Transverse colon (tissue), 4 donors: ENCODE measurements at regions not wholly inside any gene's neighbourhood (a gene's known extent, or its start where the extent isn't known, plus 50 kb on each side); places are given as distances from the start of the nearest gene placed in this dataset.

Experiments used
- DNase-seq: peaks from one replicate; pipeline ENCODE4 v3.0.0-alpha.2; 2019
- H3K27ac ChIP-seq, 4 donors: fragments of 200-600 bp; sonication (generic); 2 replicates each; pipeline ENCODE4 v1.5.1; 2016 to 2018; ENCODE audit warnings: inconsistent platforms in 4 of 4
- H3K27me3 ChIP-seq: fragments of 200-600 bp; sonication (generic); 2 replicates; pipeline ENCODE4 v1.5.1; 2017; ENCODE audit warnings: inconsistent platforms
- H3K36me3 ChIP-seq, 4 donors: fragments of 200-600 bp; sonication (generic); 2 replicates each; pipeline ENCODE4 v1.5.1; 2017 to 2019; ENCODE audit warnings: inconsistent platforms in 4 of 4
- H3K4me1 ChIP-seq, 4 donors: fragments of 200-600 bp; sonication (generic); 2 replicates each; pipeline ENCODE4 v1.5.1; 2017 to 2020; ENCODE audit warnings: inconsistent platforms in 4 of 4
- H3K4me3 ChIP-seq, 4 donors: fragments of 200-600 bp; sonication (generic); 1 replicate in 1 of 4; 2 replicates in 3 of 4; pipeline versions ENCODE4 v1.5.1 to v1.6.1; 2017 to 2019; ENCODE audit warnings: inconsistent platforms in 4 of 4
- H3K9me3 ChIP-seq, 2 donors: fragments of 200-600 bp; sonication (generic); 2 replicates each; pipeline ENCODE4 v1.5.1; 2017 to 2019; ENCODE audit warnings: inconsistent platforms in 2 of 2
- EP300 ChIP-seq: sonication (generic); formaldehyde crosslinking; IDR thresholded peaks from one replicate; pipeline ENCODE4 v1.6.1; 2017; ENCODE audit warnings: antibody characterized with exemption, low read depth
- POLR2A ChIP-seq: fragments of 450-650 bp; IDR thresholded peaks from one replicate; pipeline ENCODE4 v1.6.1; 2016; ENCODE audit warnings: antibody characterized with exemption, mild to moderate bottlenecking, moderate library complexity
- POLR2AphosphoS5 ChIP-seq, 3 donors: sonication (generic); formaldehyde crosslinking; IDR thresholded peaks; one replicate each; pipeline ENCODE4 v1.6.1; 2016; ENCODE audit warnings: antibody characterized with exemption in 3 of 3
- WGBS, 2 donors: methylation state at CpG; one replicate each; pipeline ENCODE4 v1.1.5; 2018; ENCODE audit warnings: low coverage in 1 of 2; 5-methylcytosine and 5-hydroxymethylcytosine counted together
- in situ Hi-C, 4 donors: fragments of 200-750 bp; cut with MboI; loops; one replicate each; pipeline versions ENCODE4 v1.15.0 to v1.15.1; 2017; ENCODE audit warnings: low sequenced_read_pairs in 3 of 4, low pct_ligation_motif_present in 1 of 4, low pct_unique_long_range_greater_than_20kb in 1 of 4
- intact Hi-C: fragments of 100-400 bp; cut with DNase I; formaldehyde crosslinking; loops from one replicate; pipeline ENCODE4 v1.15.1; 2023; ENCODE audit warnings: low total_unique reads
- TF ChIP-seq, protein P1 (sequence below), 5 experiments: fragments of 200-600 bp in 3 of 5; fragments of 450-650 bp in 2 of 5; sonication (generic) in 3 of 5; IDR thresholded peaks; 1 replicate in 2 of 5; 2 replicates in 3 of 5; pipeline ENCODE4 v1.5.1; 2016 to 2017; ENCODE audit warnings: antibody characterized with exemption in 5 of 5, inconsistent platforms in 3 of 5, mild to moderate bottlenecking in 2 of 5, moderate library complexity in 1 of 5

DNA sequence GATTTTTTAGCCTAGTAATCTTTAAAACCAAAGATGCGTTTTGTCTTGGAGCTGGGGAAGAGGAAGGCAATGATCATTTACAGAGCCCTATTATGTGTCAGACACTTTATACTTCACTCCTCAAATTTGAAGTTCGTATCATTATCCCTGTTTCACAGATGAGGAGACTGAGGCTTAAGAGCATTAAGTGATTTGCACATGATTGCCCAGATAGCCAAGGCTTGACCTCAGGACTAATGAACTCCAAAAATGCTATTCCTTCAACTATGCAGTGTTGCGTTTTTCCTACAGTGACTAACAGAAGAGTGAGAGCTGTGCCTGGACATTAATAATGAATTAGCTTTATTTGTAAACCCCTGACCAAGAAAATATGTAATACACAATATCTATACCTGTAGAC, 136.8 kb upstream of the EEA1 start:
- no peak for TF ChIP-seq EP300
- no peak for TF ChIP-seq POLR2AphosphoS5 (IDR thresholded peaks at IDR 0.05)
- no peak for TF ChIP-seq POLR2A
- TF ChIP-seq, protein P1, sequence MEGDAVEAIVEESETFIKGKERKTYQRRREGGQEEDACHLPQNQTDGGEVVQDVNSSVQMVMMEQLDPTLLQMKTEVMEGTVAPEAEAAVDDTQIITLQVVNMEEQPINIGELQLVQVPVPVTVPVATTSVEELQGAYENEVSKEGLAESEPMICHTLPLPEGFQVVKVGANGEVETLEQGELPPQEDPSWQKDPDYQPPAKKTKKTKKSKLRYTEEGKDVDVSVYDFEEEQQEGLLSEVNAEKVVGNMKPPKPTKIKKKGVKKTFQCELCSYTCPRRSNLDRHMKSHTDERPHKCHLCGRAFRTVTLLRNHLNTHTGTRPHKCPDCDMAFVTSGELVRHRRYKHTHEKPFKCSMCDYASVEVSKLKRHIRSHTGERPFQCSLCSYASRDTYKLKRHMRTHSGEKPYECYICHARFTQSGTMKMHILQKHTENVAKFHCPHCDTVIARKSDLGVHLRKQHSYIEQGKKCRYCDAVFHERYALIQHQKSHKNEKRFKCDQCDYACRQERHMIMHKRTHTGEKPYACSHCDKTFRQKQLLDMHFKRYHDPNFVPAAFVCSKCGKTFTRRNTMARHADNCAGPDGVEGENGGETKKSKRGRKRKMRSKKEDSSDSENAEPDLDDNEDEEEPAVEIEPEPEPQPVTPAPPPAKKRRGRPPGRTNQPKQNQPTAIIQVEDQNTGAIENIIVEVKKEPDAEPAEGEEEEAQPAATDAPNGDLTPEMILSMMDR (IDR thresholded peaks at IDR 0.05), result no peak
- H3K9me3 ChIP-seq, result no peaks in the 10 kb centered on the region
- WGBS, 2 donors, result 71 to 78% methylated on average over 3 of the region's 3 CpGs
- in situ Hi-C loops (no loop called here), intact Hi-C loops (no loop called here)
- no peak overlapping the region for H3K4me3 ChIP-seq
- no peak overlapping the region for H3K27ac ChIP-seq
- H3K4me1 ChIP-seq, result peaks cover 5 to 16% (median 10%) of the 10 kb centered on the region in 4 donors
- H3K27me3 ChIP-seq, result no peaks in the 10 kb centered on the region
- H3K36me3 ChIP-seq, result no peaks in the 10 kb centered on the region
- DNase-seq, result no peak

DNA sequence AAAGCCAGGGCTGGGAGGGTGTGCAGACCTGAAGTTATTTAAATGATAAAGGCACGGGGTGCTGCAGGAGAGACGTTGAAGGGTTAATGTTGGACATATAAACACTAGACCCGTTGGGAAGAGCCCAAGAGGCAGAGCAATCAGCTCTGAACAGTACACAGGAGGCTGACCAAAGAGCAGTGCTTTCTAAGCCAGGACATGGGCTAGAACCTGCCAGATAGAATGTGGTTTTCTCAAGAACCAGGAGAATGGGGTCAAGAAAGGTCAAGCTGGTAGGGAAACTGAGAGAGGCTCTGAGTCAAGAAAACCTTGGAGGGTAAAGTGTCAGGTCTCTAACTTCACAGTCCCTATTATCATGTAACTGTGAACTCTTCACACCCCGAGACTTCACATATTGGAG, 143.2 kb upstream of the EEA1 start:
- no peak overlapping the region for H3K27ac ChIP-seq
- WGBS, 2 donors, result 71% methylated on average over 4 of the region's 4 CpGs

DNA sequence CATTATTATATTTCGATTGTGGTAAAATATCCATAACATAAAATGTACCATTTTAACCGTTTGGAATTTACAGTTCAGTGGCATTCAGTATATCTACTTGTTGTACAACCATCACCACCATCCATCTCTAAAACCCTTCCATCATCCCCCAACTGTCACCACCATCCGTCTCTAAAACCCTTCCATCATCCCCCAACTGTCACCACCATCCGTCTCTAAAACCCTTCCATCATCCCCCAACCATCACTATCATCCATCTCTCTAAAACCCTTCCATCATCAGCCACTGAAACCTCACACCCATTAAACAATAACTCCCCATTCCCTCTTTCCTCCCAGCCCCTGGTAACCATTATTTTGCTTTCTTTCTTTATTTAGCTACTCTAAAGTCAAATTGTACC, 144.2 kb upstream of the EEA1 start:
- H3K27ac ChIP-seq, result no peak overlapping the region
- no peaks in the 10 kb centered on the region for H3K4me1 ChIP-seq
- DNase-seq, result no peak
- no peak for TF ChIP-seq EP300
- TF ChIP-seq, protein P1 (IDR thresholded peaks at IDR 0.05), result no peak
- no peak for TF ChIP-seq POLR2A
- no peak for TF ChIP-seq POLR2AphosphoS5 (IDR thresholded peaks at IDR 0.05)
- no peaks in the 10 kb centered on the region for H3K9me3 ChIP-seq
- H3K27me3 ChIP-seq, result no peaks in the 10 kb centered on the region
- H3K4me3 ChIP-seq, result no peak overlapping the region
- H3K36me3 ChIP-seq, result no peaks in the 10 kb centered on the region
- WGBS, 2 donors, result 82 to 92% methylated on average over 2 to 4 of the region's 4 CpGs
- intact Hi-C loops, result no loop called here
- in situ Hi-C loops, result no loop called here

More for the DNA sequence above, 143.2 kb upstream of the EEA1 start:
- no peak for DNase-seq
- no peaks in the 10 kb centered on the region for H3K36me3 ChIP-seq
- no peak overlapping the region for H3K4me3 ChIP-seq
- no peaks in the 10 kb centered on the region for H3K9me3 ChIP-seq
- no peaks in the 10 kb centered on the region for H3K27me3 ChIP-seq
- TF ChIP-seq EP300, result no peak
- intact Hi-C loops, result no loop called here
- H3K4me1 ChIP-seq, result no peaks in the 10 kb centered on the region
- in situ Hi-C loops, result no loop called here

DNA sequence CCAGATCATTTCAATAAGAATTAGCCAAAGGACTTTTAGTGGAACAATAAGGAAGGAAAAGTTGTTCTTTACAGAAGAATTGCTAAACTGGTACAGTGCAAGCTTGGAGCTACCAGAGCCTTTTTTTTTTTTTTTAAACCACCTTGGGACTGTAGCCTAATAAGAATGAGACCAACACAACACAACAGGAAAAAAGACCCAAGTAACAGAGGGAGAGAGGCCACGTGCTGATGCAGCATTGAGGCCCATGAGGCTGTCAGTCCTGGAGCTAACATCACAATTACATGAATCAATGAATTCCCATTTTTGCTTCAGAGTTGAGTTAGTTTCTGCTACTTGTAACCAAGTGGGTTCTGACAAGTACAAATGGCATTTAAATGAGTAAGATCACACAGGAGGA, 149.0 kb upstream of the EEA1 start:
- 45 to 53% methylated on average over 1 of the region's 1 CpG for WGBS, 2 donors
- no peak overlapping the region for H3K4me3 ChIP-seq
- no peaks in the 10 kb centered on the region for H3K9me3 ChIP-seq
- TF ChIP-seq, protein P1 (IDR thresholded peaks at IDR 0.05), result no peak
- TF ChIP-seq POLR2A, result no peak
- TF ChIP-seq POLR2AphosphoS5 (IDR thresholded peaks at IDR 0.05), result no peak
- TF ChIP-seq EP300, result no peak
- intact Hi-C loops, result no loop called here
- no peaks in the 10 kb centered on the region for H3K27me3 ChIP-seq
- no peaks in the 10 kb centered on the region for H3K36me3 ChIP-seq
- no peaks in the 10 kb centered on the region for H3K4me1 ChIP-seq
- no peak overlapping the region for H3K27ac ChIP-seq
- in situ Hi-C loops, result no loop called here
- DNase-seq, result no peak

DNA sequence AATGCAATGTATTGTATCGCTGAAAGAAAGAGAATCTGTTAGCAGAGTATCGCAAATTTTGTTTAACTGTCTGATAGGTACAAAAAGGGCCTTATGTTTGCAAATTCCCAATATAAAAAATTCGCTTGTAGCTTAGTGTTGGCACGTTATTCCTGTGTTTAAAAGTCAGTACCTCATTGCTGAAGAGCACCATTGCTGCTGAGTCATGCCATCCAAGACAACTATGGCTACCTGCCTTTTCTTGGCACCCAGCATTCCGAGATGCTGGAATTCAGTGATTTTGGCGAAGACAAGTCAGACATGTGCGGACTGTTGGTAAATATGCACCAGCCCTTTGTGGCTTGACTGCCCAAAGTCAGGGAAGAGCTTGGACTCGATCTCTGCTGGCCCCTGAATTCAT, 149.5 kb upstream of the EEA1 start:
- Histone ChIP-seq H3K27me3 (no peaks in the 10 kb centered on the region), H3K4me1 (no peaks in the 10 kb centered on the region), H3K36me3 (no peaks in the 10 kb centered on the region), H3K27ac (no peak overlapping the region), H3K9me3 (no peaks in the 10 kb centered on the region), H3K4me3 (no peak overlapping the region)
- 93 to 96% methylated on average over 4 to 8 of the region's 8 CpGs for WGBS, 2 donors
- no peak for TF ChIP-seq POLR2AphosphoS5 (IDR thresholded peaks at IDR 0.05)
- no peak for TF ChIP-seq EP300
- TF ChIP-seq POLR2A, result no peak
- TF ChIP-seq, protein P1 (IDR thresholded peaks at IDR 0.05), result no peak
- in situ Hi-C loops (no loop called here), intact Hi-C loops (no loop called here)
- no peak for DNase-seq
